GM23338 (cell line): ENCODE measurements at regions not wholly inside any gene's neighbourhood (a gene's known extent, or its start where the extent isn't known, plus 50 kb on each side); places are given as distances from the start of the nearest gene placed in this dataset.

Source experiments
- EZH2 ChIP-seq: fragments of 200-600 bp; sonication (generic); IDR thresholded peaks from one replicate; pipeline ENCODE4 v1.8.0; 2017; ENCODE audit warnings: antibody characterized with exemption, mild to moderate bottlenecking, low read depth; ENCODE audit not compliant: unreplicated experiment
- EZH2phosphoT487 ChIP-seq: fragments of 200-600 bp; sonication (generic); IDR thresholded peaks from one replicate; pipeline ENCODE4 v1.8.1; 2018; ENCODE audit warnings: antibody characterized with exemption; ENCODE audit not compliant: unreplicated experiment
- TF ChIP-seq, protein P1 (sequence below), 2 experiments: fragments of 200-600 bp in 1 of 2; sonication (generic) in 1 of 2; conservative IDR thresholded peaks; 2 replicates each; pipeline versions ENCODE4 v1.5.1 to v1.6.1; 2016 to 2017; ENCODE audit warnings: antibody characterized with exemption in 2 of 2, low read depth in 2 of 2, mild to moderate bottlenecking in 2 of 2, moderate library complexity in 1 of 2

DNA sequence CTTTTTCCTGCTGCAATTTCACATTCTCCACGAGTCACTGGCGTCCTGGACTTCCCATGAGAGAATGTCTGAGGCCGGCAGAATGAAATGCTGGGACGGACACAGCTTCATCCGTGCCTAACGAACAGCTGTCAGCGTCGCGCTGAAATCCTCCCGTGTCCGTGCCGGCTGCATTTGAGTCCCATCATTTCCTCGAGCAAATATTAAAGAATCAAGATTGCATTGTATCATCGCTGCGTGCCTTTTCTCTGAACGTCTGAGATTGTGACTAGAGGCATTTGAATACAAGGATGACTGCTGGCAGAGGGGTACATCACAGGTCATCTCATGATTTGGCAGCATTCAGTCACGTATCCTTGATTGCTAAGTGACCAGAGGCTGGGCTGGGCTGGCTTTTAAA, 279.9 kb downstream of the ASMT start:
- TF ChIP-seq, protein P1, sequence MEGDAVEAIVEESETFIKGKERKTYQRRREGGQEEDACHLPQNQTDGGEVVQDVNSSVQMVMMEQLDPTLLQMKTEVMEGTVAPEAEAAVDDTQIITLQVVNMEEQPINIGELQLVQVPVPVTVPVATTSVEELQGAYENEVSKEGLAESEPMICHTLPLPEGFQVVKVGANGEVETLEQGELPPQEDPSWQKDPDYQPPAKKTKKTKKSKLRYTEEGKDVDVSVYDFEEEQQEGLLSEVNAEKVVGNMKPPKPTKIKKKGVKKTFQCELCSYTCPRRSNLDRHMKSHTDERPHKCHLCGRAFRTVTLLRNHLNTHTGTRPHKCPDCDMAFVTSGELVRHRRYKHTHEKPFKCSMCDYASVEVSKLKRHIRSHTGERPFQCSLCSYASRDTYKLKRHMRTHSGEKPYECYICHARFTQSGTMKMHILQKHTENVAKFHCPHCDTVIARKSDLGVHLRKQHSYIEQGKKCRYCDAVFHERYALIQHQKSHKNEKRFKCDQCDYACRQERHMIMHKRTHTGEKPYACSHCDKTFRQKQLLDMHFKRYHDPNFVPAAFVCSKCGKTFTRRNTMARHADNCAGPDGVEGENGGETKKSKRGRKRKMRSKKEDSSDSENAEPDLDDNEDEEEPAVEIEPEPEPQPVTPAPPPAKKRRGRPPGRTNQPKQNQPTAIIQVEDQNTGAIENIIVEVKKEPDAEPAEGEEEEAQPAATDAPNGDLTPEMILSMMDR (conservative IDR thresholded peaks at IDR 0.05; ENCODE audit: low read depth in 2 of 2), result no peak
- no peak for TF ChIP-seq EZH2phosphoT487
- TF ChIP-seq EZH2, result no peak
